Cardiac septum (tissue), 1 donor: ENCODE measurements at regions not wholly inside any gene's neighbourhood (a gene's known extent, or its start where the extent isn't known, plus 50 kb on each side); places are given as distances from the start of the nearest gene placed in this dataset.

ENCODE experiments used
- DNase-seq: peaks from one replicate; pipeline ENCODE4 v3.0.0-alpha.2; 2020; ENCODE audit warnings: low spot score
- intact Hi-C: fragments of 100-400 bp; cut with DNase I; formaldehyde crosslinking; loops from one replicate; pipeline ENCODE4 v1.14.0; 2022
- donor health status: DM: no; HTN: no; CAD: no.

GRCh38 chr22:44404341-44405020, 91.7 kb upstream of the SHISAL1 start:
- intact Hi-C loops, result no loop called here
- peak; percentile 35 for DNase-seq

GRCh38 chr22:44403602-44404329, 91.0 kb upstream of the SHISAL1 start:
- peak; percentile 60 for DNase-seq
- intact Hi-C loops, result no loop called here

- intact Hi-C loops, result no loop called here
- DNase-seq, result peak; percentile 62
Measured at GRCh38 chr22:44403166-44403565, 90.4 kb upstream of the SHISAL1 start.

- intact Hi-C loops, result no loop called here
- peak; percentile 66 for DNase-seq
Measured at GRCh38 chr22:44402196-44403111, 89.7 kb upstream of the SHISAL1 start.

GRCh38 chr22:44401783-44402110, 89.0 kb upstream of the SHISAL1 start:
- DNase-seq, result peak; percentile 31
- intact Hi-C loops, result no loop called here

GRCh38 chr22:44400763-44401060, 88.0 kb upstream of the SHISAL1 start:
- intact Hi-C loops, result no loop called here

GRCh38 chr22:44399906-44400762, 87.4 kb upstream of the SHISAL1 start:
- intact Hi-C loops, result no loop called here
- DNase-seq, result peak; percentile 46

More at GRCh38 chr22:44400763-44401060, 88.0 kb upstream of the SHISAL1 start:
- no peak for DNase-seq

- intact Hi-C loops, result no loop called here
- DNase-seq, result peak; percentile 54
Measured at GRCh38 chr22:44398856-44399837, 86.4 kb upstream of the SHISAL1 start.

- intact Hi-C loops, result no loop called here
- DNase-seq, result peak; percentile 26
Measured at GRCh38 chr22:44396727-44397722, 84.3 kb upstream of the SHISAL1 start.

- DNase-seq, result peak; percentile 47
- intact Hi-C loops, result no loop called here
Measured at GRCh38 chr22:44396021-44396726, 83.4 kb upstream of the SHISAL1 start.

- intact Hi-C loops, result no loop called here
- DNase-seq, result peak; percentile 71
Measured at GRCh38 chr22:44395118-44396005, 82.6 kb upstream of the SHISAL1 start.

- DNase-seq, result peak; percentile 31
Measured at GRCh38 chr22:44394246-44395117, 81.7 kb upstream of the SHISAL1 start.

GRCh38 chr22:44393066-44393465, 80.3 kb upstream of the SHISAL1 start:
- intact Hi-C loops, result no loop called here
- peak; percentile 66 for DNase-seq

More at GRCh38 chr22:44394246-44395117, 81.7 kb upstream of the SHISAL1 start:
- intact Hi-C loops, result no loop called here

- intact Hi-C loops, result no loop called here
- peak; percentile 36 for DNase-seq
Measured at GRCh38 chr22:44392446-44392921, 79.7 kb upstream of the SHISAL1 start.
